Activated gamma-delta T cell (primary cell): ENCODE measurements at regions not wholly inside any gene's neighbourhood (a gene's known extent, or its start where the extent isn't known, plus 50 kb on each side); places are given as distances from the start of the nearest gene placed in this dataset.

ENCODE experiments used
- DNase-seq: peaks from one replicate; lab custom pipeline; 2025; lab: John Stamatoyannopoulos, UW

DNA sequence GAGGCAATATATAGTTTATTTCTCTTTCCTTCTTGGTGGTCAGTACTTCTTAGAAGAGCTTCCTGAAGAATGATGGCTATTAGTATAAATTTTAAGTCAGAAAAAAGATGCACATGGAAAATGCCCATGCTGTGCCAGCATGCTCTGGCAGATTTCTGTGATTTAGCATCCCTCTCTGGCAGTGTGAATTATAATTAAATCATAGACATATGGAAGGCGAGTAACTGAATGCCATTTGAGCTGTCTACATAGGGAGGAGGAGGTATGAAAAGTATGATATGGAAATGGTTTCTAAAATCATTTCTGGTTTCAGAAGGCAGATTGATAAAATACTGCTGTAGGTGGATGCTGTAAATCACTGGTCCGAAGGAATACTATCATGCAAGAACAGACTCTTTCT lies 754.9 kb upstream of the LRATD1 start:
- no peak for DNase-seq

- DNase-seq, result no peak
Observed at GRCh38 chr2:13884291-13884976, 748.1 kb upstream of the LRATD1 start.

DNA sequence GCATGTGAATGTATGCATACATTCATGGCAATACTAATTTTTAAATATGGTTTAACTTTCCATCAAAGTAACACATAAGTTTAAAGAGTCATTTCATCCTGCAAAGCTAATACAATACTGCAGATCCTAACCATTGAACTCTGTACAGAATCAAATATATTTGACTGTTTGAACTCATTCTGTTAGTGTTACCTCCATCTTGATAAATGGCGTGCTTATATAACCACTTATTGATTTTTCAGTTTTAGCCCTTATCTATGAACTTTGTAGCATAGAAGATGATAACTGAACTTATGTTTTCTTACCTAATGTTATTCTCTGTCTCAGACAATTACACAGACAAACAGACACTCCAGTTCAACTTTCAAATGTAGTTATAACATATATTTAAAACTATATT lies 731.0 kb upstream of the LRATD1 start:
- DNase-seq, result no peak

DNA sequence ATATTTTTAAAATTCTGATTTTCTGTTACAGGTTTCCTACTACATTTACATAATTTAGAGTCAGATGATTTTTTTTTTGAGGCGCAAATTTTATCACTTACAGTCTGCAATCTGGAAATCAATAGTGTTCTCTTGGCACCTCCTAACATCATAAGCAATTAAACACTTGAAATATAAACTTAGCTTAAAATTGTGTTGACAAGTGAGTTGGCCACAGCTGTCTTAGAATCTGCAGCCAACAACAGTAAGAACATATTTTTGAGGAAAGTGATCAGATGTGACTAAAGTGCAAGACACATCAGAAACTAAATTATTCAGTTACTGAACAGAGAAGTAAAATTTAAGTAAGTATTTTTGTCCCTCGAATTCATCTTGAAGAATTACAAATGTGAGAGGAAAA lies 726.7 kb upstream of the LRATD1 start:
- DNase-seq, result no peak

GRCh38 chr2:13916066-13916465 lies 716.5 kb upstream of the LRATD1 start:
- no peak for DNase-seq

DNA sequence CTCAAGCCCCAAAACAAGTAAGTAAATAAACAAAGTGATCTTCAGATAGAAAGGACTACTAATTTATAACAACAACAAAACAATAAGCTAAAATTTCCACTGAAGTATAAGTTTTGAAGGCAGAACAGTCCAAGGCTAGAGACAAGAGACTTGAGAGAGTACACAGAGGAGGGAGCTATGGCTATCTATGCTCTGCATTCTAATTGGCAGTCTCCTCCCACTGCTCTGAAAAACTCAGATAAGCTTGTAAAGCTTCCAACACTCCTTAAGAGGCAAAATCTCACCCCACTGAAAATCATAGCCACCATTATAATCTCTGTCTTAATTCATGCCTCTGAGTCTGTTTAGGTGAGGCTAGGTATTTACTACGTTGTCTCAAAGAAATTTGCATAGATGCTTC lies 714.6 kb upstream of the LRATD1 start:
- no peak for DNase-seq

- DNase-seq, result no peak
Observed at GRCh38 chr2:13919981-13920382, 712.5 kb upstream of the LRATD1 start.

DNA sequence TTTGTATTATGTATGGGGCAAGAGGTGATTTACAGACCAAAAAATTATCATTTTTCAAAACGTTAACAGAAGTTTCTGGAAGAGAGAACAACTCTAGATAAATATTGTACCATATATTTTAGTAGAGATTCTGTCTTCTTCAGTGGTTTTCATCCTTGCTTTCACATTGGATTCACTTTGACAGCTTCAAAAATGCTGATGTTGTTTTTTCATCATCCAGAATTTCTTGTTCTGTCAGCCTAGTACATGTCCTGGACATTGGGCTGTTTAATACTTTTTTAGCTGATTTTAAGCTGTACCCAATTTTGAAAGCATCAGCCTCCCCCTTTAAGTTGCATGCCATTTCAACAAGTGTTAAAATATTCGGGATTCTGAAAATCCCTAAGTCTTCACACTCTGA lies 711.3 kb upstream of the LRATD1 start:
- no peak for DNase-seq

DNA sequence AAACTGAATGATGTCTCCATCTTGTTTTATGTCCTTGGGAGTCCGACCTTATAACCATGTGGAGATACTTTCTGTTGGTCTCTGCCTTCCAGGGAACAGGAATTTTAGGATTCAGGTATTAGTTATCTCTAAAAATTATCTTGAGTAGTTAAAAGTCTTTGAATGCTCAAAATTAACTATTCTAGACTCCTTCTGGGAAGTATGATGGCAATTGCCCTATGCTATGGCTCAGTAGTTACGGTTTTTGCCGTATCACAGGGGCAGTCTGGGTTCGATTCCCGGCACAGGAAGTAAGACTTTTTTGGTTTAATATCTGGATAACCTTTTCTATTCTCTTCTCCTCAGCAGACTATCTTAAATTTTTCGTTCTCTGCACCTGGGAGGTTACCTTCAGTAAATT lies 708.7 kb upstream of the LRATD1 start:
- DNase-seq, result no peak

DNA sequence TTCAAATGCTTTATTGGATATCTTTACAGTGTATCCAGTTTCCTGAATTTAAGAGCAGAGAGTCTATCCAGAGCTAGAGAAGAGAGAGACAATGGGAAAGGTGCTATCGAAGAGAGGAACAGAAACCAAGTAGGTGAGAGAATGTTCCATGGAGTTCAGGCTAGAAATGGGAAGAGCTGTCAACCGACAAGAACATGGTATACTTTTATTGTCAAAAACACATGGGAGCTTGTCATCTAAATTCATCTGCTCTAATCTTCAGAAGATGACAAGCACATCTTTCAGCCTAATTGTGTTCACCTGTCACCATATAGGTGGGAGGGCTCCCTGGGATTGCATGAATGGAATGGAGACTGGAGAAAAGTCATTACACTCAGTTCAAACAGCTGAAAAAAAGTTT lies 690.4 kb upstream of the LRATD1 start:
- no peak for DNase-seq

DNA sequence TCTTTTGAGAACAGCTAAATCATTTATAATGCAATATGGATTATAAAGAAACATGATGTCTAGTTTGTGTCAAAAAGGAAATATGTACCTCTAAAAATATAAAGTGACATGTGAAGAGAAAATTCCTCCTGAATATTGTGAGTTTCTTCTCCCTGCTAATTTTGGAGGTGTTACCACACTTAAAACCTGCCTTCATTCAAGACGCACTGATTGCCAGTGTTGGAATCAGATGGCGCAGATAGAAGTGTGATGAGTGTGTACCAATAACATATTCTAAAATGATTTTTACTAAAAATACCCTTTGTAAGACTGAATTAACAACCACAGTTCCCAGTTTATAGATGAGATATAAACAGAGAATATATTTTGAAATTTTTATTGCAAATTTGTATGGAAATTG lies 681.8 kb upstream of the LRATD1 start:
- DNase-seq, result no peak

DNA sequence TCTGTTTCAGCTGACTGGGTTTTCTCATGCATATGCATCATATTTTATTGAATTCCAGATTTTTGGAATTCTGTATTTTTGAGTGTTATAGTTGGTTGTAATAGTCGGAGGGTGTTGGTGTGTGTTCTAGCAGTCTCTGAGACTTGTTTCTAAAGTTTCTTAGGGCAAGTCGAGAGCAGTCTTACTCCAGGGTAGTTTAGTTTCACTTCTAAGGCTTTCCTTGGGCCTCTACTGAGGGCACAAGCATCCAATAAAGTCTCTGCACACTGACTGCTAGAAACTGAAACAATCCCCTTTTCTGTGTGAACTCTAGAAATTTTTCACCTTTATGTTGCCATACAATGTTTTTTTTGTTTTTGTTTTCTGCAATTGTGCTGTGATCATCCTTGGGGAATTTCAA lies 663.7 kb upstream of the LRATD1 start:
- DNase-seq, result no peak

GRCh38 chr2:13986119-13986720 lies 646.3 kb upstream of the LRATD1 start:
- DNase-seq, result no peak

DNA sequence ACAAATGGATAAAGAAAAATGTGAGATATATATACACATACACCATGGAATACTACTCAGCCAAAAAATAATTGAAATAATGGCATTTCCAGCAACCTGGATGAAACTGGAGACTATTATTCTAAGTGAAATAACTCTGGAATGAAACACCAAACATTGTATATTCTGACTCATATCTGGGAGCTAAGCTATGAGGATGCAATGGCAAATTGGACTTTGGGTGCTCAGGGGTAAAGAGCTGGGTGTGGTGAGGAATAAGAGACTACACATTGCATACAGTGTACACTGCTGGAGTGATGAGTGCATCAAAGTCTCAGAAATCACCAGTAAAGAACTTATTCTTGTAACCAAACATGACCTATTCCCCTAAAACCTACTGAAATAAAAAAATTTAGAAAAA lies 636.0 kb upstream of the LRATD1 start:
- no peak for DNase-seq

DNA sequence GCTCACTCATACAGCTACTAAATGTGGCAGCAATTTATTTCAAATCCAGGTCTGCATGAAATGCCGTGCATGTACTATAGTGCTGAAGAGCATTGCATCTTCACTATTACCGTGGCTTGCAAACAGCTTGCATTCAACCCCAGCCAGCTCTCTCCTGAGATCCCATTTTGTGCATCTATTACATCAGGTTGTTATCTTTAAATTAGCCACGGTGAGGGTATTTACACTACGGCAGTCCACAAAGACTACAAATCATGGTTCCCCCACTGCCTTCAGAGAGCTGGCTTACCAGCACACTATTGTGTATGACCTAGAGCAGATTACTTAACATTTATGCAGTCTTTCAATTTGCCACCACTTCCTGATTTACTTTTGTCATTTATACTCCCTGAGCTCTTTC lies 621.3 kb upstream of the LRATD1 start:
- no peak for DNase-seq

- no peak for DNase-seq
Observed at GRCh38 chr2:14015113-14015630, 617.3 kb upstream of the LRATD1 start.

DNA sequence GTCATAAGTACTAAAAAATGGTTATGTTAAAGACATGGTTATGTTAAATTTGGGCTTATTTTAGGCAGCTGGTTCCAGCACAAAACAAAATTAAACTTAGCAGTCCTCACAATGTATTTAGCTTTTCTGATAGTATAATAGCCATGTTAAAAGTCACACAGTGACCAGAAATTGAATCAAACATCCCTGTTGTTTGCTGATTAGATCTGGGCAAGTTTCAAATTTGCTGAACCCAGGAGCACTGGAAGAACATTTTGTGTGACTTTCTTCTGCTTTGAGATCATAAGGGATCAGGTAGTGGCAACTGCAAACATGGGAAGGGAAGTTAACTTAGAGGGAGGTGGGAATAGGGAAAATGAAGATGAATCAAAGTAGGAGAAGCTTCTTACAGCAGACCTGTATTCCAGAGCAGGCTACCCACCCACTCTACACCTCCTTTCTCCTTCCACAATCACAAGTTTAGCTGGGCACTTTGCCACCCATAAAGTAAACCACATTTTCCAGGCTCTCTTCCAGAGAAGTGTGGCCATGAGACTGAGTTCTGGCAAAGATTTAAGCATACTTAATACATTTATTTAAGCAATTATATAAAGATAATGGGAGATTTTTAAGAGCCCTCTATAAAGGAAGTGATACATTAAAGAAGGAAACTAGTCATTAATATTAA lies 616.1 kb upstream of the LRATD1 start:
- no peak for DNase-seq

GRCh38 chr2:14018620-14019019 lies 613.9 kb upstream of the LRATD1 start:
- DNase-seq, result no peak

GRCh38 chr2:14023558-14023957 lies 609.0 kb upstream of the LRATD1 start:
- DNase-seq, result no peak

GRCh38 chr2:14039134-14039533 lies 593.4 kb upstream of the LRATD1 start:
- no peak for DNase-seq

GRCh38 chr2:14047491-14047890 lies 585.0 kb upstream of the LRATD1 start:
- no peak for DNase-seq

DNA sequence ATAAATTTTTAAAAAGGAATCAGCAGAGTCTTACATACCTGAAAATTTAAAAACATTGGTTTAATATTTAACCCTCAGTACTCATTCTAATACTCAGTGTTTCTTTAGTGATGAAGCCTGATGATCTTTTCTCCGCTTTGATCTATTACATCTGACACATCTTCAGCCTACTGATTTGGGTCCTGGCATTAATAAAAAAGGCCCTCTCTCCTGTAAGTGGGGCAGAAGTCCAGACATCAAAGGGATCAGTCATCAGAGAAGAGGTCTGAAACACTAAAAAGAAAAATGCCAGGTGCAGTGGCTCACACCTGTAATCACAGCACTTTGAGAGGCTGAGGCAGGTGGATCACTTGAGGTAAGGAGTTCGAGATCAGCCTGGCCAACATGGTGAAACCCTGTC lies 581.1 kb upstream of the LRATD1 start:
- DNase-seq, result no peak

- DNase-seq, result no peak
Observed at GRCh38 chr2:14053105-14053504, 579.4 kb upstream of the LRATD1 start.
